ENCODE measurements at regions not wholly inside any gene's neighbourhood (a gene's known extent, or its start where the extent isn't known, plus 50 kb on each side); places are given as distances from the start of the nearest gene placed in this dataset.

- TF ChIP-seq ZBTB40 (IDR thresholded peaks at IDR 0.05) (no peak), ZBTB40 (CRISPR knock-in tag; IDR thresholded peaks at IDR 0.05) (no peak), NR2F2 (IDR thresholded peaks at IDR 0.05; ENCODE audit: borderline replicate concordance, low read depth) (no peak), ZNF430 (CRISPR knock-in tag; IDR thresholded peaks at IDR 0.05) (no peak), CREB1 (IDR thresholded peaks at IDR 0.05) (no peak), CREB1 (CRISPR knock-in tag; IDR thresholded peaks at IDR 0.05) (no peak)
Observed at GRCh38 chrX:76657499-76657898, 230.0 kb downstream of the MAGEE1 start (continued).

Small RNAs in the stretch of these regions (small RNA-seq; reads per million reads assigned to genes)
- 1.5 to 70.6 (median 6.8) reads per million in 3 experiments for gene RNA5SP508 (ENCODE audit: insufficient read depth in 2 of 3, insufficient read length in 3 of 3, low read depth in 2 of 3, low replicate concordance in 1 of 3)

Measured in HepG2 (cell line).